ENCODE measurements at regions not wholly inside any gene's neighbourhood (a gene's known extent, or its start where the extent isn't known, plus 50 kb on each side); places are given as distances from the start of the nearest gene placed in this dataset.

DNA sequence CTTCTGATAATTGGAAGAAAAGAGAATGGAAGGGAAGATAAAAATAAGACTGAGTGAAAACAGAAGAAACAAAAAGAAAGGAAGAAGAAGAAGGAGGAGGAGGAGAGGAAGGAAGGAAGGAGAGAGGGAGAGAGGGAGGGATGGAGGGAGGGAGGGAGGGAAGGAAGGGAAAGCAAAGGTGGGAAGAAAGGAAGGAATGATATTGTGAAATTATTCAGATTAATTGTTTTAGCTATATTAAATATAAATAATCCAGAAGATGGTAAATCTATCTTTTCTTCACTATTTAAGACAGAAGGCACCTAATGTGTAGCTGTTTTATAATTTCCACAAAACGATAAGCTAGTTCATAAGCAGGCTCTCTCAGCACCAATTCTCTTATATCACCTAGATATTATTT lies 191.3 kb upstream of the LRRC7 start:
- DNase-seq: no peak

DNA sequence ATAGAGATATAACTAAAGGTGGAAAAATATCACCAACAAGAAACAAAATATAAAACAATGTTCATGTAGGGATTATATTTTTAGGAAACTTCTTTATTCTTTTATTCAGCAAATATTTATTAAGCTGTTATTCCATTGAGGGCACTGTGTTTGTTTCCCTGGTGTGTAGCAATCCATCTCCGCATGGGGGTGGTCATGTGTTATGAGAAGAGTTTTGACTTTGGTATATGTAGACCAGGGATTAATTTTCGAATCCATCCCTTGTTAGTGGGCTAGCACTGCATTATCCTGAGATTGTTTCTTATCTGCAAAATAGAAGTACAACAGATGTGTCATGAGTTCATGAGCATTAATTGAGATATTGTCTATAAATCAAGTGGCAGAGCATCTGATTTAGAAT lies 190.2 kb upstream of the LRRC7 start:
- DNase-seq: no peak

DNA sequence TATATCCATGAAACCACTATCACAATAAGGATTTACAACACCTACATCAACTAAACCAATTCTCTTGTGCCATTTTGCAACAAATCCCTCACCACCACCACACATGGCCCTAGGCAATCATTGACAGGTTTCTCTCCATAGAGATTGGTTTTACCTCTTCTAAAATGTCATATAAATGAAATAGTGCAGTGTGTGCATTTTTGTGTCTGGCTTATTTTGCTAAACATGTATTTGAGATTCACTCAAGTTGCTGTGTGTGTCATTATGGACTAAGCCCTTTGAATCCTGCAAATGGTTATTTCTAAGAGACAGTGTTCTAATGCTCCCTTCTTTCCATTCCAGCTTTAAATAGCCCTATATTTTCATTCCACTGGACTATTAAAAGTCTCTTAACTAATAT lies 179.7 kb upstream of the LRRC7 start:
- DNase-seq: no peak

DNA sequence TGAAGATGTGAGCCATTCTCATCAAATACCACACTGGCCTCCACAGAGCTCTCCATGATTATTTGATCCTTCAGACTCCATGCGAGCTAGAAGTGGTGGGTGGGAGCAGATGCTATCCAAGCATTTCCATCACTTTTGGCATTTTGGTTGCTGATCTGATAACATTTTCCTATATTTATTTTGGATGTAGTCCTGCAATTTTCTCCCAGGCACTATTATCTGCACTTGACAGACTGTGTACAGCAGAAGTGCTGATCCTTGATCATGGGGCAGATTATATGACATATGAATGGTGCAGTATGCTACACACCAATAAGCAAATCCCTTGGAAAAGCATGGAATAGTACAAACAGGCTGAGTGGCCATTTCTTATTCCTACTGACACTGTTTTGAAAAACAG lies 167.6 kb upstream of the LRRC7 start:
- DNase-seq: no peak

DNA sequence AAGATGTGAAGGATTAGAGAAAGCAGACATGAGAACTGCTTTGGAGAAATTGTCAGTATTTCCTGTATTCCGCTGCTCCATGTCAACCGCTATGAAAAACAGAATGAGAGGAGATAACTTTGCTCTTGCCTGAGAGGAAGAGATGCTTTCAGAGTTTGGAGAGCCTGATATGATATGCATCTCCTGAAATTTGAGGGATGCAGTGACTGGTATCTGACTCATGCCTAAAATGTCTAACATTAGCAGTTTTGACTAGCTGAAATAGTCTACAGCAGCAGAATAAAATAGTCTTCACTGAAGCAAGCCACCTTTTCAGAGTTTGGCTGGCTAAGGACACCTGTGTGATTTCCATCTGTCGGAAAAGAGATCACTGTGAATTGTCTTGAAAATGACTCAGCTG lies 165.8 kb upstream of the LRRC7 start:
- no peak for DNase-seq

DNA sequence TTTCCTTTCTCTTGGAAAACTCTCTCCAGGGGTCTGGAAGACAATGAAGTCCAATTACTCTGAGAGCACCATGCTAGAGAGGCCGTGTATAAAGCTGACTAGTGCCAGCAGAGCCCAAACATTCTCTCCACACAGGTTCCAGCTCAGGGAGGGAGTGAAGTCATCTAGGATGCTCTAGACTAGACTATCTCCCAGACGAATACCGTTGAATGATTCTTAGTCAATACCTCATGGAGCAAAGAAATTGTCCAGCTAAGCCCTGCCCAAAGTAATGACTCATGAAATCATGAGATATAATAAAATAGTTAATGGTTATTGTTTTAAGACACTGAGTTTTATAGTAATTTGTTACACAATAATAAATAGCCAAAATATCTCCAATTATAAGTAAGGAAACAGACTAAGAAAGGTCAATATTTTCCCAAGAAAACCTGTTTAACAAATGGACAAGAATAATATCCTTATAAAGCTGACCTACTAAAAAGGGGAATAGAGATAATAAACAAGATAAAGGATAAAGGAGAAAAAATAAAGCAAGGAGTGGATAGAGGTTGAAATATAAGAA lies 163.9 kb upstream of the LRRC7 start:
- no peak for DNase-seq

DNA sequence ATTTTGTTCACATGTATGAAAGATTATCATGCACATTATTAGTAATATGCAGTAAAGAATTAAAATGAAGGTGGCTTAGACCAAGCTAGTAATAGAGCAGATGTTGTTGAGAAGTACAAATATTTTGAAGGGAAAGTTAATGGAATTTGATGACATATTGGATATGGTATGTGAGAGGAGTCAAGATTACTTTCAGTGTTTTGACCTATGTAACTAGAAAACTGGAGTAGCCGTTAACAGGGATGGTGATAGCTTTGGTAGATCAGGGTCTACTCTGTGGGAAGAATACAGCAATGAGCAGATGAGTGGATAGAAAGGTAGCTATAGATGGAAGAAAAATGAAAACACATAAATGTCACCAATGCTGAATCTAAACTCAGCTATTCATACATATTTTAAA lies 163.2 kb upstream of the LRRC7 start:
- no peak for DNase-seq

DNA sequence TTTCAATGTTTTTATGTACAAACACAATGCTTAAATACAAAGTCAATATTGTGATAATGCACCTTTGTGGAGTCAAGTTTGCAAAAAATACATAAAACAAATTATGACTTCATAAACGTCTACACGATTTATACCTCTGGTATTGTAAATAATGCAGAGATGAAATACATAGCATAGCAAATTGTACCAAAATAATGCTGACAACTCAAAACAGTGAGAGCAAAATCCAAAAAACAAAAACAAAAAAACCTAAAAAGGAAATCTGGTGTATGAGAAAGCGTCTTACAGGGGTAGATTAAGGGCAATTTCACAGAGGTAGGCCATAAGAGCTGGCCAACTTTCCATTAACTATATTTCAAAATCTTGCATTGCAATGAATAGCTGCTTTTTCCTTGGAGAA lies 161.5 kb upstream of the LRRC7 start:
- DNase-seq: no peak

DNA sequence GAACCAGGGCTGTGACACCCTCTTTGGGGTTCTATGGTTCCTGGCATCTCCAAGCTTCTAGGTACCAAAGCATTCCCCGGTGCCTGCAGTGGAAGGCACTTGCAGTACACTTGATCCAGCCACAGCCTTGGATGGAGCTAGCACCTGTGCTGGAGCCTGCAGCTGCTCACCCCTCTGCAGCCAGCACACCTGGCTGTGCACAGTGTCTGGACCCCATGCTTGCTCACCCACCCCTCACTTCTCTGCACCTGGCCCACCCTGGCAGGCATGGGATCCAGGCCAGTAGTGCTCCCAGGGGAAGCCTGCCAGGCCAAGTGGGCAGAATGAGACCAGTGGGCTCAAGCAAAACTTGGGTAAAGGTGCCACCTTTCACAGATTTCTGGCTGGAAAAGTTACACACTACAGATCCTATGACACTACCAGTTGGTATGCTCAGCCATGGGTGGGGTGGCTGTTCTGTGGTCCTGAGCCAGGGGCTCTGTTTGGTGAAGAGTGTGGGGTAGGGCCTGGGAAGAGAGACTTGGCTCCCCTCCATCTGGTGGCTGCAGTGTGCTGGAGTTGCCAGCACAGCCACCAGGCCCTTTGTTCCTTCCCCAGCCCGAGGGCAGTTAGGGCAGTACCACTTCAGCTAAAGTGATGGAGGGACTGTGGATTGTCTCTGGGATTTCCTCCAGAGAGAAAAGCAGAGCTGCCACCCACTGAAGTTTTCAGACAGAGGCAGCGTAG lies 157.8 kb upstream of the LRRC7 start:
- DNase-seq: no peak

DNA sequence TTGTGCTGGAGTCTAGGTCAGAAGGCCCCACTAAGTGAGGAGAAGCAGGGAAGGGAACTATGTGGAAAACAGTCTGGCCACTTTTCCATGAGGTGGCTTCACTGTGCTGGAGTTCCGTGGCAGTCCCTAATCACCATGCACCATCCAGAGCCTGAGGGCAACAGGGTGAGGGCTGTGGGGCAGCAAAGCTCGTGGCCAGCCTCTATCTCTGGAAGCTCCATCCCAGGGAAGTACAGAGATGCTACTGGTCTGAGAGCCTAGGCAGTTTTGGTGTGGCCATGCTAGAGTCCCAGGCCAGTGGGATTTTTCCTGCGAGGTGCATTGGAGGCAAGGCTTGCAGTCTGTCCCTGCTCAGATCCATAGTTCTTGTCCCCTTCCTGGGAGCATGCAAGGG lies 157.3 kb upstream of the LRRC7 start:
- no peak for DNase-seq

DNA sequence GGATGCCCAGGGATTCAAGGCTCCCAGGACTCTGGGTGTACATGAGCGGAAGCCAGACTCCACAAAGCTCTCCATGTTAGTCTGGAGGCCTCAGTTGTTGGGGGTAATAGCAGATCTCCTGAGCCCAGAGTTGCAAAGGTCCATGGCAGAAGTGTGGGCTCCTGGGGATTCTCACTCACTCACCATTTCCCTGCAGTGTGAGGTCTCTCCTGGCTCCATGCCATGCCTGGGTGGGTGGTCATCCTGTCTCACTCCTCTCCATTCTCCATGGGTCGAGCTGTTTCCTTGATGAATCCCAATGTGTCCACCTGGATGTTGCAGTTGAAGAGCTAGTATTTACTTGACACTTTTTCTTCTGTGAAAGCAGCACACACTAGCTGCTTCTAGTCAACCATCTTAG lies 156.8 kb upstream of the LRRC7 start:
- DNase-seq: no peak

DNA sequence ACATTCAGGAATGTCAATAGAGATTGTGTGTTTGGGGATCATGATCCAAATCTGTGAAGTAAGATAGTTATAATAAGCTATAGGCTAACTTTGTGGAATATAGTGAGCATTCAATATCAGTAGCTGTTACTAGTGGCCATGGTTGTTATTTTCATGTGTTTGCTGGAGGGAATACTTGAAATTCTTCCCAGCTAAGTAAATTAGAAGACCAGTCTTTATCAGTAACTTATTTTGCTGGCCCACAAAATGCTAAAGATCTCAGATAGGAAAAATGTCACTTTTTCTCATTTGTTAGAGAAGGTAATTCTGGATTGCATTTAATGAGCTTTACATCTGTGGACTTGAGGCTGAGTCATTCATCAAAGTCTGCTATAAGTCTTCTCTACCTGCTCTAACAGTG lies 156.1 kb upstream of the LRRC7 start:
- no peak for DNase-seq

DNA sequence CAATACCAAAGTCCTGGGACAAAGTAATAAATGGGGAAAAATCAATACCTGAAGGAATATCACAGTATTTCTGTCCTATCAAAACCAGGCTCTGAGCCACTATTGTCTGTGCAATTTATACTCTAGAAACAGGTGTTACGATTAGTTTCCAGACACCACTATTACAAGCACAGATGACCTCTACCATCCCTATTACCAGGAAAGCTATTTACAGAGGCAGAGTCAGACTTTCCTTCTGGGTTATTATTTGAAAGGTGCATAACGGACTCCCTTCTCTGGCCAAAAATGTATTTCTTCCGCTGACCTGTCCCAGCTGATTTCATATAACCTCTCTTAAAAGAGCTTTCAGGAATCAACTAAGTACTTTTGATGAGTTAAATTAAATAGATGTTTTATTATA lies 154.6 kb upstream of the LRRC7 start:
- DNase-seq: no peak

DNA sequence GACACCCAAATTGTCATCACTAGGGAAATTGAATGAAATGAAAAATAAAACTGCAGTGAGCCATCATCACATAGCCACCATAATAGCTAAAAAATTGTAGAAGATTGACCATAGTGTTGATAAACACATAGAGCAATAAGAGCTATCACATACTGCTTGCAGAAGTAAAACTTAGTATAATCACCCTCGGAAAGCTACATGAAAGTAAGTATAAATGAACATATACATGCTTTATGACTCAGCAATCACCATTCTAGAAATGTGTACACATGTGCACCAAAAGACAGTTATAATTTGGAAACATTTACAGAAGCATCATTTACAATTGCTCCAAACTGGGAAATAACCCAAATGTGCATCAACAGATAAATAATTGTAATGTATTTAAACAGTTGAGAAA lies 153.1 kb upstream of the LRRC7 start:
- DNase-seq: no peak

DNA sequence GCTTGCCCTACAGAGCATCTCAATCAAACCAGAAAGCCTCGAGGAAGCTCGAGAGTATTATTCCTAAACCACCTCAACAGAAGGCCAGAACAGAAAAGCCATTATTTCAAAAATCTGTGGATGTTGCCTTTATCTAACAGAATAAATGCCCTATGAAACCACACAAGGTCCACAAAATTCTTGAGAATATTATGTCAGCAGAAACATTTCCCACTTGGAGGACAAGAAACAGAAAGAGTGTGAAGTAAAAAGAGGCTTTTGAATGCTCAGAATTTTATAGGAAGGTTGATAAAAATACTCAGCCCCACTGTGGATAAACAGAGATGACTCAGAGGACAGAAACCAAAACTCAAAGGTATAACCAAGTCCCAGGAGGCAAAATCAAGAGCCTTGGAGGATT lies 146.4 kb upstream of the LRRC7 start:
- no peak for DNase-seq

DNA sequence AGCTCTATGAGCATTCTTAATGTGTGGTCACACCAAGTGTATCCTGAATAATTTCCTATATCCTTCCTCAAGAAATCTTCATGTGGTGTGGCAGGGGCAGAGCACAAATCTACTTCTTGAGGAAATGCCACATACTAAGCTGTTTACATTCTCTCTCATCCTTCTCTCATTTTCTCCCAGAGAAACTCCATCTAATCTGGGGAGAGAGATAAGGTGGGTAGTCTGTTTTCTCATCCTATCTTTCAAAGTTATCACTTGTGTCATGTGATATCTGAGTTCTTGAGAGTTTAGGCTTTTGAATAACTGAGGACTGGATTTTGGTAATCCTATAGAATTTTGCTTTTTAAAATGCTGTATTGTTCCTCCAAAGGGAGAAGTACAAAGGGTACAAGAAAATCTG lies 141.9 kb upstream of the LRRC7 start:
- DNase-seq: no peak

DNA sequence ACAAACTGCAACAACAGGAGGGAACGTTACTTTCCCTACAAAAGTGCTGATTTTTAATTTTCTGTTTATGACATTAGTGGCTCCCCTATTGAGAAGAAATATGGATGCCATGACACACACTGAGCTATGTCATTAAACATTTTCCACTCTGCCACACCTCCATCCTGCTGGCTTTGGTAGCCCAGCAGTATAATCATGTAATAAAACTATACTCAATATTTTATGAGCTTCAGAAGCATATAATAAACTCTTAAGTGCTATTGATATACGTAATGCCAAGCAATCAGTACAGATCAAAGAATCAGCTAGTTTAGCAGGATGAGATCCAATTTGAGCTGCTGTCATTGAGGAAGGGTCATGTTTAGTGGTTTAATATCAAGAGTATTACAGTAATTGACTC lies 141.3 kb upstream of the LRRC7 start:
- peak in 1 of 2 experiments; percentile 22 for DNase-seq

DNA sequence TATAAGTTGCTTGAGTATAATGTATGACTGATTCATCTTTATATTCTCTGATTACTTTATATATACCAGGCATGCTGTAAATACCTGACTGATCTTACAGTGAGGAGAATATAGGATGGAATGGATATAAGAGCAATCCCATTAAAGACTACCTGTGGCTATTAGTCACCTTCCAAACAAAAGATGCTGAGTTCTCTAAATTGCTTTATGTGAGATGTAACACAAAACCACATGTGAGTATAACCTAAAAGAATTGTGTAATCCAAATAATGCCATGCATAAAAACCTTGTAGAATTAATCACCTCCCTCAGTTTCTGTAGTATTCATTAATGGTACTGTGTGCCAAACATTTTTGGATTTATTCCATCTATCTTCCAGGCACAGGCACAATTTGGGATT lies 134.6 kb upstream of the LRRC7 start:
- no peak for DNase-seq

DNA sequence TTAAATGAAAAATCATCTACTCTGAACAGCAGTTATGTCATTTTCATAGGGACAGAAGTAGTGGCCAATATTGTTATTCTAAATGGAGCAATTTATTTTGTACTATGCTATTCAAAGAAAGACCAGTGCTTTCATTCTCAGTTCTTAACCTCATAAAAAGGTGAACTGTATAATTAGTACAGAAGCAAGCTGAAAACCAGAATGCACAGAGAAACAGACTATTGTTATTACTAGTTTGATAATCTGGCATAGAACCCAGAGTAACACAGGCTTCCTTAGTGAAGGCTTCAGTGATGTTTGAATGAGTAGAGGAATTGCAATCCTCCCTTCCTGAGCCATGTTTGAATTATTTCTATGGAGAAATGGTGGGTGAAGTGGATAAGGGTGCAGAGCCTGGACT lies 131.6 kb upstream of the LRRC7 start:
- DNase-seq: no peak

DNA sequence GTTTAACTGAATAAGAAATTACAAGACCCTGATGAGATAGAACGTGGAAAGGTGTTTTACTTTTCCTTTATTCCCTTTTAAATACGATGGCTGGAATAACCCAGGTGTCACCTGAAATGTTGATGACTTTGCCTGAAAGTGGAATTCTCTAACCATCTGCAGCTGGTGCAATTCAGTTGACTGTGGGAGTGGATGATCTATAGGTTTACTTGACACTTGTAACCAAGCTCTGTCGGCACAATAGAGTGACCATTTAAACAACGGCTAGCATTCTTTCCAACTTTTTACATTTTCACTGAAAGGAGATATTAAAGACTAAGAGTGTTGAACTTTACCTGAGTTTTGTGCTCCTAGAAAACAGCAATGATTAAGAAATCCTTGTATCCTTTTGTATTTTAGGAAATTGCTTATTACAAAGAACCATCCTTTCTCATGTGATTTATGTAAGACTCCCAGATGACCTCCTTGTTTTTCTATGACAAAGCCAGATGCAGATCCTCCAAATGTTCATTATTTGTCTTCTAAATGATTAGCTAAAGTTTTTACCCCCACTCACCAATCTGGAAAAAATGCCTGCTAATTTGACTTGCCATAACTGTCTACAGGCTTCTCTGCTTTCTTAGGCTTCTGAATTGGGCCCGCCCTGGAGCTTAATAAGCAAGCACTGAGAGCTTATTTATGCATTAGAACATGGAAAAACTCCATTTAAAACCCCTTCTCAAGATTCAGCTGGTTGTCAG lies 129.5 kb upstream of the LRRC7 start:
- no peak for DNase-seq

DNA sequence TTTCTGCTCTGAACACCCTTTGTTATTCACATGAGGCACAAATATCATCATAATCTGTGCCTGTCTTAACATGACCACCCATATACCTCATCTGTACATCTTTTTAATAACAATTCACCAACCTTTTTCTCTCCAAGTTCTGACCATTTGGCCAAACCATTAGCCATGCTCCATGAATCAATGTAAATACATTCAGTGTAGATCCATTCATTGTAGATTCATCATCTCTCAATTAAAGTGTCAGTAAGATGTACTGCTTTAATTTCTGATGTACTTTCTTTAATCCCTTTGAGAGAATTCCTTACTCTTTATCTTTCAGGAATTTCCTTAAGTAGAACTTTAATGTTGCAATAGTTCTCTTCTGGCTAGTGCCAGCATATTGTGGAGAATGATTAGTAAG lies 126.2 kb upstream of the LRRC7 start:
- no peak for DNase-seq

DNA sequence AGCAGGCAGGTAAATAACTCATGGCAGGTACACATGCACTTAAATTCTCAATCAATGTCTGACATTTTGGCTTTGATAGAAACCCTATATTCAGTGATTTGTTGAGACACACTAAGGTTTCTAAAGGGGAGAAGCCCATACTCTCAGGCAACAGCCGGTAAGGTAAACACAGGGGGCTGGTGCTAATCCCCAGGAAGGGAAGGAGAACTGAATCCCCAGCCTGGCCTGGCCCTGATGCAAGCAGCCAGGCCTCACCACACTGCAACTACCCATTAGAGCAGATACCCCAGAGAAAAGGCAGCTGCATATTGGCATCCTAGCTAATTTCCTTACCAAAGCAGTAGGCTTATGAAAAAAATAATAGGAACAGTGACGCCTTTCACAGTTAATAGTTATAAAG lies 116.5 kb upstream of the LRRC7 start:
- no peak for DNase-seq

DNA sequence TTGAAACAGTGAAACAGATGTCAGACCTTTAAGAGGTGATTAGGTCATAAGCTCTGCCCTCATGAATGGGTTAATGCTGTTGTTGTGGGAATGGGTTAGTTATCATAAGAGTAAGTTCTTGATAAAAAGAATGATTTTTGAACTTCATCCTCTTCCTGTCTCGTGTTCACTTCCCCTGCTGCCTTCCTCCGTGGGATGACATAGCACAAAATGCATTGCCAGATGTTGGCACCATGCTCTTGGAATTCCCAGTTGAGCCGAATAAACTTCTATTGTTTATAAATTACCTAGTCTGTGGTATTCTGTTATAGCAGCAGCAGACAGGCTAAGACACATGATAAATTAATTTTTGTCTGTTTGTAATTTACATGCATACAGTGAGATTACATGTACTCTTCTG lies 112.0 kb upstream of the LRRC7 start:
- no peak for DNase-seq

DNA sequence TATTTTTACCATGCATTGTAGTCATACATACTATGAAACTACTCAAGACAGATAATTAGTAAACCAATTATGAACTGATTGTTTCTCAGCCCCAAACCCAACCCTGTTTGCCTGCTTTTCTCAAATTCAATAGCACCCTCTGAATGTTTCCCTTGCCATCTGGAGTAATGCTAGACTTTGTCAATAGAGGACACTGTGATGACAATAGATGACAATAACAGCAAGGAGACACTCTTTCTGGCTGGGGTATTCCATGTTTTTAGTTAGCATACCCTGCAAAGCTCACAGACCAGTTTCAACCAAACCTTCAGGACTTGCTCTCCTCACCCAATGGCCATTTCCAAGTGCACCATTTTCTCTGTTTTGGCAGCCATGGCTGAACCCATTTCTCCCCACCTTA lies 108.5 kb upstream of the LRRC7 start:
- DNase-seq: no peak

DNA sequence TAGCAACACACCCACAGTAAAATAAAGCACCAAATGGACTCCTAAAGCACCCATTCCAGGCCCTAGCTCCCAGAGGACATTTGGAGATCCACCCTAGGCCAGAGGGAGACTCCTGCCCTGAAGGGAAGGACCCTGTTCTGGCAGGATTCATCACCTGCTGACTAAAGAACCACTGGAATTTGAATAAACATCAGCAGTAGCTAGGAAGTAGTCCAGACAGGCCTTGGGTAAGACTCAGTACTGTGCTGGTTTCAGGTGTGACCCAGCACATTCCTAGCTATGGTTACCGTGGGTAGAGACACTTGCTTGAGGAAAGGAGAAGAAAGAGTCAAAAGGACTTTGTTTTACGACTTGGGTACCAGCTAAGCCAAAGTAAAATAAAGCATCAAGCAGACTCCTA lies 92.7 kb upstream of the LRRC7 start:
- DNase-seq: no peak

Measured in NCI-H2081 (cell line).